ENCODE measurements at regions not wholly inside any gene's neighbourhood (a gene's known extent, or its start where the extent isn't known, plus 50 kb on each side); places are given as distances from the start of the nearest gene placed in this dataset.
A peak's percentile ranks its signal among the peaks of the same experiment; 100 is the strongest.

- TF ChIP-seq ZNF75D (CRISPR knock-in tag; IDR thresholded peaks at IDR 0.05; ENCODE audit: borderline replicate concordance) (no peak), ZNF17 (CRISPR knock-in tag; IDR thresholded peaks at IDR 0.05) (no peak), ZNF207 (IDR thresholded peaks at IDR 0.05; ENCODE audit: borderline replicate concordance) (no peak), CBFB (CRISPR knock-in tag; IDR thresholded peaks at IDR 0.05) (peak; percentile 85), ZNF749 (CRISPR knock-in tag; IDR thresholded peaks at IDR 0.05; ENCODE audit: borderline replicate concordance) (0 out of 2 replicates have a peak, but pooled peaks have one; percentile 39), KLF16 (CRISPR knock-in tag; IDR thresholded peaks at IDR 0.05) (peak in 1 of 2 experiments; percentile 97; a peak in 2 of 4 replicates), NRL (CRISPR knock-in tag; IDR thresholded peaks at IDR 0.05; ENCODE audit: borderline replicate concordance) (no peak), TOE1 (CRISPR knock-in tag; IDR thresholded peaks at IDR 0.05) (no peak), HES4 (CRISPR knock-in tag; IDR thresholded peaks at IDR 0.05; ENCODE audit: borderline replicate concordance) (no peak), MTA3 (CRISPR knock-in tag; IDR thresholded peaks at IDR 0.05) (no peak), SMAD3 (CRISPR knock-in tag; IDR thresholded peaks at IDR 0.05) (peak; percentile 92), ZNF335 (CRISPR knock-in tag; IDR thresholded peaks at IDR 0.05) (peak; percentile 91), MXD1 (CRISPR knock-in tag; IDR thresholded peaks at IDR 0.05) (no peak), IKZF4 (CRISPR knock-in tag; IDR thresholded peaks at IDR 0.05; ENCODE audit: borderline replicate concordance, low read depth, not compliant biosample characterization) (no peak), POGK (CRISPR knock-in tag; conservative IDR thresholded peaks at IDR 0.05) (0 out of 2 replicates have a peak, but pooled peaks have one; percentile 65), DR1 (CRISPR knock-in tag; IDR thresholded peaks at IDR 0.05) (no peak), ZFY (CRISPR knock-in tag; IDR thresholded peaks at IDR 0.05) (peak; percentile 75), ZNF460 (CRISPR knock-in tag; IDR thresholded peaks at IDR 0.05; ENCODE audit: borderline replicate concordance) (no peak), MIER2 (CRISPR knock-in tag; IDR thresholded peaks at IDR 0.05) (0 out of 2 replicates have a peak, but pooled peaks have one; percentile 44), ZBTB8A (CRISPR knock-in tag; IDR thresholded peaks at IDR 0.05; ENCODE audit: borderline replicate concordance, low read depth) (no peak), KDM5B (CRISPR knock-in tag; IDR thresholded peaks at IDR 0.05; ENCODE audit: borderline replicate concordance) (peak; percentile 37; the same call in 1 of the 2 replicates), ZNF781 (CRISPR knock-in tag; IDR thresholded peaks at IDR 0.05; ENCODE audit: borderline replicate concordance, not compliant biosample characterization) (no peak), SNAI1 (CRISPR knock-in tag; IDR thresholded peaks at IDR 0.05; ENCODE audit: borderline replicate concordance) (no peak), BCL6 (CRISPR knock-in tag; IDR thresholded peaks at IDR 0.05) (peak; percentile 99), SMAD1 (CRISPR knock-in tag; IDR thresholded peaks at IDR 0.05; ENCODE audit: borderline replicate concordance, low read depth) (peak; percentile 73; the same call in 1 of the 2 replicates), ZNF121 (CRISPR knock-in tag; IDR thresholded peaks at IDR 0.05) (peak; percentile 78; the same call in 1 of the 2 replicates), ZNF510 (CRISPR knock-in tag; IDR thresholded peaks at IDR 0.05; ENCODE audit: low read depth) (no peak), MAZ (IDR thresholded peaks at IDR 0.05; ENCODE audit: borderline replicate concordance, low read depth, low read length) (no peak), MAZ (CRISPR knock-in tag; IDR thresholded peaks at IDR 0.05; ENCODE audit: low read depth) (no peak)
These were observed 127.9 kb upstream of the SLC45A1 start (continued) for GRCh38 chr1:8189931-8190483.
